GM12878 (cell line): ENCODE measurements at regions not wholly inside any gene's neighbourhood (a gene's known extent, or its start where the extent isn't known, plus 50 kb on each side); places are given as distances from the start of the nearest gene placed in this dataset.

Source experiments
- ASH2L ChIP-seq: fragments of 300-600, 200-600 bp; sonication (generic); IDR thresholded peaks from 2 replicates; pipeline ENCODE4 v1.6.1; 2017; ENCODE audit warnings: low read depth, mild to moderate bottlenecking, borderline replicate concordance
- CHD1 ChIP-seq: IDR thresholded peaks from 2 replicates; pipeline ENCODE4 v1.6.1; 2012; ENCODE audit warnings: low read depth, low read length, improper control_type of control experiment
- GATAD2B ChIP-seq: fragments of 450-650 bp; conservative IDR thresholded peaks from 2 replicates; pipeline ENCODE4 v1.6.1; 2017; ENCODE audit warnings: low read depth, mild to moderate bottlenecking, moderate library complexity
- KDM1A ChIP-seq: fragments of 200-600 bp; sonication (generic); IDR thresholded peaks from 2 replicates; pipeline ENCODE4 v1.6.1; 2016; ENCODE audit warnings: borderline replicate concordance
- NFIC ChIP-seq: IDR thresholded peaks from 2 replicates; pipeline ENCODE4 v1.6.1; 2012; ENCODE audit warnings: low read depth, mild to moderate bottlenecking, inconsistent platforms, low read length, moderate library complexity
- POLR2A ChIP-seq: IDR thresholded peaks from 2 replicates; pipeline ENCODE4 v1.6.1; 2011; ENCODE audit warnings: low read depth, mild to moderate bottlenecking, low read length
- RCOR1 ChIP-seq: conservative IDR thresholded peaks from 2 replicates; pipeline ENCODE4 v1.6.1; 2012; ENCODE audit warnings: low read depth, low read length, improper control_type of control experiment
- RUNX3 ChIP-seq: IDR thresholded peaks from 2 replicates; pipeline ENCODE4 v1.6.1; 2012; ENCODE audit warnings: low read length, inconsistent platforms
- YY1 ChIP-seq: IDR thresholded peaks from 2 replicates; pipeline ENCODE4 v1.6.1; 2011; ENCODE audit warnings: low read depth, mild to moderate bottlenecking, low read length
- ZNF217 ChIP-seq: fragments of 450-650 bp; IDR thresholded peaks from 2 replicates; pipeline ENCODE4 v1.6.1; 2017; ENCODE audit warnings: antibody characterized with exemption, mild to moderate bottlenecking
- TF ChIP-seq, protein P1 (sequence below): IDR thresholded peaks from 2 replicates; pipeline ENCODE4 v1.6.1; 2012; ENCODE audit warnings: mild to moderate bottlenecking, low read depth, low read length
- TF ChIP-seq, protein P2 (sequence below), 3 experiments: IDR thresholded peaks in 2 of 3; conservative IDR thresholded peaks in 1 of 3; 2 replicates each; pipeline ENCODE4 v1.5.1; 2011; ENCODE audit warnings: low read depth in 3 of 3, low read length in 3 of 3, mild to moderate bottlenecking in 3 of 3, control low read depth in 2 of 3, moderate library complexity in 2 of 3, inconsistent platforms in 1 of 3, mixed read lengths in 1 of 3; ENCODE audit not compliant: control insufficient read depth in 2 of 3, insufficient read depth in 1 of 3; ENCODE audit errors: extremely low read depth in 1 of 3
- TF ChIP-seq, protein P3 (sequence below): fragments of 450-650 bp; IDR thresholded peaks from 2 replicates; pipeline ENCODE4 v1.6.1; 2016; ENCODE audit warnings: mild to moderate bottlenecking, moderate library complexity, borderline replicate concordance
- TF ChIP-seq, protein P4 (sequence below): IDR thresholded peaks from 2 replicates; pipeline ENCODE4 v1.6.1; 2012; ENCODE audit warnings: low read depth, low read length, improper control_type of control experiment

DNA sequence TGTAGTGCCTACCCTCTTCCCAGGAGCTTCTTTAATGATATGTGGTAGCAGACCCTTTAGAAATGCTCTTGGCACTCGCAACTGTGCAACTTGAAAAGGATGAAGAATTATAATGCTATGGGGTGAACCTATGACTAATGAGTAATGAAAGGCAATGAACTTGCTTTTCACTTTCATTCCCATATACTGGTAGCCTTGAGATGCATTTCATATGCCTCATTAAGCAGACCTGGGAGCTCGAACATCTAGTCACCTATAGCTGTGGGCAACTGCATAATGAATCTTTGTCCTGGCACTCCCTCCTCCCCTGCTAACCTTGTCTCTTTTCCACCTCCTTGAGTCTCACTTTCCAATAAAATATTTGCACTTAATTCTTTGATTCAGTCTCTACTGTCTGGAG is 605.9 kb upstream of the DAB2 start:
- no peak for TF ChIP-seq RCOR1
- no peak for TF ChIP-seq RUNX3
- TF ChIP-seq POLR2A, result no peak
- no peak for TF ChIP-seq YY1
- TF ChIP-seq, protein P1, sequence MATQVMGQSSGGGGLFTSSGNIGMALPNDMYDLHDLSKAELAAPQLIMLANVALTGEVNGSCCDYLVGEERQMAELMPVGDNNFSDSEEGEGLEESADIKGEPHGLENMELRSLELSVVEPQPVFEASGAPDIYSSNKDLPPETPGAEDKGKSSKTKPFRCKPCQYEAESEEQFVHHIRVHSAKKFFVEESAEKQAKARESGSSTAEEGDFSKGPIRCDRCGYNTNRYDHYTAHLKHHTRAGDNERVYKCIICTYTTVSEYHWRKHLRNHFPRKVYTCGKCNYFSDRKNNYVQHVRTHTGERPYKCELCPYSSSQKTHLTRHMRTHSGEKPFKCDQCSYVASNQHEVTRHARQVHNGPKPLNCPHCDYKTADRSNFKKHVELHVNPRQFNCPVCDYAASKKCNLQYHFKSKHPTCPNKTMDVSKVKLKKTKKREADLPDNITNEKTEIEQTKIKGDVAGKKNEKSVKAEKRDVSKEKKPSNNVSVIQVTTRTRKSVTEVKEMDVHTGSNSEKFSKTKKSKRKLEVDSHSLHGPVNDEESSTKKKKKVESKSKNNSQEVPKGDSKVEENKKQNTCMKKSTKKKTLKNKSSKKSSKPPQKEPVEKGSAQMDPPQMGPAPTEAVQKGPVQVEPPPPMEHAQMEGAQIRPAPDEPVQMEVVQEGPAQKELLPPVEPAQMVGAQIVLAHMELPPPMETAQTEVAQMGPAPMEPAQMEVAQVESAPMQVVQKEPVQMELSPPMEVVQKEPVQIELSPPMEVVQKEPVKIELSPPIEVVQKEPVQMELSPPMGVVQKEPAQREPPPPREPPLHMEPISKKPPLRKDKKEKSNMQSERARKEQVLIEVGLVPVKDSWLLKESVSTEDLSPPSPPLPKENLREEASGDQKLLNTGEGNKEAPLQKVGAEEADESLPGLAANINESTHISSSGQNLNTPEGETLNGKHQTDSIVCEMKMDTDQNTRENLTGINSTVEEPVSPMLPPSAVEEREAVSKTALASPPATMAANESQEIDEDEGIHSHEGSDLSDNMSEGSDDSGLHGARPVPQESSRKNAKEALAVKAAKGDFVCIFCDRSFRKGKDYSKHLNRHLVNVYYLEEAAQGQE, result no peak
- TF ChIP-seq ASH2L, result no peak
- TF ChIP-seq CHD1, result no peak
- TF ChIP-seq GATAD2B, result no peak
- TF ChIP-seq, protein P2, sequence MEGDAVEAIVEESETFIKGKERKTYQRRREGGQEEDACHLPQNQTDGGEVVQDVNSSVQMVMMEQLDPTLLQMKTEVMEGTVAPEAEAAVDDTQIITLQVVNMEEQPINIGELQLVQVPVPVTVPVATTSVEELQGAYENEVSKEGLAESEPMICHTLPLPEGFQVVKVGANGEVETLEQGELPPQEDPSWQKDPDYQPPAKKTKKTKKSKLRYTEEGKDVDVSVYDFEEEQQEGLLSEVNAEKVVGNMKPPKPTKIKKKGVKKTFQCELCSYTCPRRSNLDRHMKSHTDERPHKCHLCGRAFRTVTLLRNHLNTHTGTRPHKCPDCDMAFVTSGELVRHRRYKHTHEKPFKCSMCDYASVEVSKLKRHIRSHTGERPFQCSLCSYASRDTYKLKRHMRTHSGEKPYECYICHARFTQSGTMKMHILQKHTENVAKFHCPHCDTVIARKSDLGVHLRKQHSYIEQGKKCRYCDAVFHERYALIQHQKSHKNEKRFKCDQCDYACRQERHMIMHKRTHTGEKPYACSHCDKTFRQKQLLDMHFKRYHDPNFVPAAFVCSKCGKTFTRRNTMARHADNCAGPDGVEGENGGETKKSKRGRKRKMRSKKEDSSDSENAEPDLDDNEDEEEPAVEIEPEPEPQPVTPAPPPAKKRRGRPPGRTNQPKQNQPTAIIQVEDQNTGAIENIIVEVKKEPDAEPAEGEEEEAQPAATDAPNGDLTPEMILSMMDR (IDR thresholded peaks at IDR 0.05 in 2 of 3, conservative IDR thresholded peaks at IDR 0.05 in 1 of 3; ENCODE audit: control insufficient read depth in 2 of 3, extremely low read depth in 1 of 3, insufficient read depth in 1 of 3, low read depth in 3 of 3, low read length in 3 of 3), result no peak
- TF ChIP-seq KDM1A, result no peak
- TF ChIP-seq, protein P3, sequence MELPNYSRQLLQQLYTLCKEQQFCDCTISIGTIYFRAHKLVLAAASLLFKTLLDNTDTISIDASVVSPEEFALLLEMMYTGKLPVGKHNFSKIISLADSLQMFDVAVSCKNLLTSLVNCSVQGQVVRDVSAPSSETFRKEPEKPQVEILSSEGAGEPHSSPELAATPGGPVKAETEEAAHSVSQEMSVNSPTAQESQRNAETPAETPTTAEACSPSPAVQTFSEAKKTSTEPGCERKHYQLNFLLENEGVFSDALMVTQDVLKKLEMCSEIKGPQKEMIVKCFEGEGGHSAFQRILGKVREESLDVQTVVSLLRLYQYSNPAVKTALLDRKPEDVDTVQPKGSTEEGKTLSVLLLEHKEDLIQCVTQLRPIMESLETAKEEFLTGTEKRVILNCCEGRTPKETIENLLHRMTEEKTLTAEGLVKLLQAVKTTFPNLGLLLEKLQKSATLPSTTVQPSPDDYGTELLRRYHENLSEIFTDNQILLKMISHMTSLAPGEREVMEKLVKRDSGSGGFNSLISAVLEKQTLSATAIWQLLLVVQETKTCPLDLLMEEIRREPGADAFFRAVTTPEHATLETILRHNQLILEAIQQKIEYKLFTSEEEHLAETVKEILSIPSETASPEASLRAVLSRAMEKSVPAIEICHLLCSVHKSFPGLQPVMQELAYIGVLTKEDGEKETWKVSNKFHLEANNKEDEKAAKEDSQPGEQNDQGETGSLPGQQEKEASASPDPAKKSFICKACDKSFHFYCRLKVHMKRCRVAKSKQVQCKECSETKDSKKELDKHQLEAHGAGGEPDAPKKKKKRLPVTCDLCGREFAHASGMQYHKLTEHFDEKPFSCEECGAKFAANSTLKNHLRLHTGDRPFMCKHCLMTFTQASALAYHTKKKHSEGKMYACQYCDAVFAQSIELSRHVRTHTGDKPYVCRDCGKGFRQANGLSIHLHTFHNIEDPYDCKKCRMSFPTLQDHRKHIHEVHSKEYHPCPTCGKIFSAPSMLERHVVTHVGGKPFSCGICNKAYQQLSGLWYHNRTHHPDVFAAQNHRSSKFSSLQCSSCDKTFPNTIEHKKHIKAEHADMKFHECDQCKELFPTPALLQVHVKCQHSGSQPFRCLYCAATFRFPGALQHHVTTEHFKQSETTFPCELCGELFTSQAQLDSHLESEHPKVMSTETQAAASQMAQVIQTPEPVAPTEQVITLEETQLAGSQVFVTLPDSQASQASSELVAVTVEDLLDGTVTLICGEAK, result no peak
- no peak for TF ChIP-seq ZNF217
- TF ChIP-seq NFIC, result no peak
- TF ChIP-seq, protein P4, sequence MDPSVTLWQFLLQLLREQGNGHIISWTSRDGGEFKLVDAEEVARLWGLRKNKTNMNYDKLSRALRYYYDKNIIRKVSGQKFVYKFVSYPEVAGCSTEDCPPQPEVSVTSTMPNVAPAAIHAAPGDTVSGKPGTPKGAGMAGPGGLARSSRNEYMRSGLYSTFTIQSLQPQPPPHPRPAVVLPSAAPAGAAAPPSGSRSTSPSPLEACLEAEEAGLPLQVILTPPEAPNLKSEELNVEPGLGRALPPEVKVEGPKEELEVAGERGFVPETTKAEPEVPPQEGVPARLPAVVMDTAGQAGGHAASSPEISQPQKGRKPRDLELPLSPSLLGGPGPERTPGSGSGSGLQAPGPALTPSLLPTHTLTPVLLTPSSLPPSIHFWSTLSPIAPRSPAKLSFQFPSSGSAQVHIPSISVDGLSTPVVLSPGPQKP, result no peak
